ENCODE measurements at regions not wholly inside any gene's neighbourhood (a gene's known extent, or its start where the extent isn't known, plus 50 kb on each side); places are given as distances from the start of the nearest gene placed in this dataset.

- no peaks in the 10 kb centered on the region for H3K36me3 ChIP-seq (replicated peaks)
- no peaks in the 10 kb centered on the region for H3K9me3 ChIP-seq
- H3K27me3 ChIP-seq (ENCODE audit: low read depth): no peaks in the 10 kb centered on the region
- no peak overlapping the region for H3K4me3 ChIP-seq
- H3K4me1 ChIP-seq: no peaks in the 10 kb centered on the region
- no peak for DNase-seq (ENCODE audit: low spot score in 2 of 2)
- in situ Hi-C loops (cut with MboI; ENCODE audit: low sequenced_read_pairs): no loop called here
Measured at GRCh38 chr6:130574146-130574545, 208.3 kb downstream of the TMEM200A start.

- no peak for DNase-seq (ENCODE audit: low spot score in 2 of 2)
- H3K27me3 ChIP-seq (ENCODE audit: low read depth): no peaks in the 10 kb centered on the region
Measured at GRCh38 chr6:130575557-130575956, 209.7 kb downstream of the TMEM200A start.

GRCh38 chr6:130575971-130576370, 210.2 kb downstream of the TMEM200A start:
- DNase-seq (ENCODE audit: low spot score in 2 of 2): no peak
- H3K9me3 ChIP-seq: no peaks in the 10 kb centered on the region
- no peaks in the 10 kb centered on the region for H3K27me3 ChIP-seq (ENCODE audit: low read depth)
- H3K4me1 ChIP-seq: no peaks in the 10 kb centered on the region
- no peaks in the 10 kb centered on the region for H3K36me3 ChIP-seq (replicated peaks)
- no peak overlapping the region for H3K4me3 ChIP-seq
- in situ Hi-C loops (cut with MboI; ENCODE audit: low sequenced_read_pairs): no loop called here

More at GRCh38 chr6:130575557-130575956, 209.7 kb downstream of the TMEM200A start:
- Histone ChIP-seq H3K36me3 (replicated peaks) (no peaks in the 10 kb centered on the region), H3K4me3 (no peak overlapping the region), H3K4me1 (no peaks in the 10 kb centered on the region), H3K9me3 (no peaks in the 10 kb centered on the region)
- in situ Hi-C loops (cut with MboI; ENCODE audit: low sequenced_read_pairs): no loop called here

- no peaks in the 10 kb centered on the region for H3K4me1 ChIP-seq
- H3K36me3 ChIP-seq (replicated peaks): no peaks in the 10 kb centered on the region
- no peak overlapping the region for H3K4me3 ChIP-seq
- no peak for DNase-seq (ENCODE audit: low spot score in 2 of 2)
- H3K9me3 ChIP-seq: no peaks in the 10 kb centered on the region
- H3K27me3 ChIP-seq (ENCODE audit: low read depth): no peaks in the 10 kb centered on the region
- in situ Hi-C loops (cut with MboI; ENCODE audit: low sequenced_read_pairs): no loop called here
Measured at GRCh38 chr6:130577178-130577919, 211.5 kb downstream of the TMEM200A start.

- no peaks in the 10 kb centered on the region for H3K27me3 ChIP-seq (ENCODE audit: low read depth)
- no peaks in the 10 kb centered on the region for H3K4me1 ChIP-seq
- no peak for DNase-seq (ENCODE audit: low spot score in 2 of 2)
- in situ Hi-C loops (cut with MboI; ENCODE audit: low sequenced_read_pairs): no loop called here
- no peaks in the 10 kb centered on the region for H3K9me3 ChIP-seq
- no peaks in the 10 kb centered on the region for H3K36me3 ChIP-seq (replicated peaks)
- no peak overlapping the region for H3K4me3 ChIP-seq
Measured at GRCh38 chr6:130578713-130579112, 212.9 kb downstream of the TMEM200A start.

GRCh38 chr6:130583268-130583667, 217.5 kb downstream of the TMEM200A start:
- in situ Hi-C loops (cut with MboI; ENCODE audit: low sequenced_read_pairs): no loop called here
- H3K4me3 ChIP-seq: no peak overlapping the region
- H3K36me3 ChIP-seq (replicated peaks): no peaks in the 10 kb centered on the region
- DNase-seq (ENCODE audit: low spot score in 2 of 2): no peak
- no peaks in the 10 kb centered on the region for H3K27me3 ChIP-seq (ENCODE audit: low read depth)
- H3K9me3 ChIP-seq: no peaks in the 10 kb centered on the region
- no peaks in the 10 kb centered on the region for H3K4me1 ChIP-seq

GRCh38 chr6:130585587-130585986, 219.8 kb downstream of the TMEM200A start:
- H3K4me1 ChIP-seq: no peaks in the 10 kb centered on the region
- no peak for DNase-seq (ENCODE audit: low spot score in 2 of 2)
- H3K4me3 ChIP-seq: no peak overlapping the region
- in situ Hi-C loops (cut with MboI; ENCODE audit: low sequenced_read_pairs): no loop called here
- no peaks in the 10 kb centered on the region for H3K9me3 ChIP-seq
- no peaks in the 10 kb centered on the region for H3K36me3 ChIP-seq (replicated peaks)
- no peaks in the 10 kb centered on the region for H3K27me3 ChIP-seq (ENCODE audit: low read depth)

GRCh38 chr6:130587778-130588520, 222.1 kb downstream of the TMEM200A start:
- DNase-seq (ENCODE audit: low spot score in 2 of 2): no peak
- no peak overlapping the region for H3K4me3 ChIP-seq
- in situ Hi-C loops (cut with MboI; ENCODE audit: low sequenced_read_pairs): no loop called here
- no peaks in the 10 kb centered on the region for H3K27me3 ChIP-seq (ENCODE audit: low read depth)
- no peaks in the 10 kb centered on the region for H3K36me3 ChIP-seq (replicated peaks)
- H3K4me1 ChIP-seq: no peaks in the 10 kb centered on the region
- H3K9me3 ChIP-seq: no peaks in the 10 kb centered on the region

GRCh38 chr6:130593200-130593599, 227.4 kb downstream of the TMEM200A start:
- Histone ChIP-seq H3K4me1 (peaks cover 6% of the 10 kb centered on the region; the same call in 1 of the 2 replicates), H3K4me3 (no peak overlapping the region), H3K36me3 (replicated peaks) (no peaks in the 10 kb centered on the region), H3K27me3 (ENCODE audit: low read depth) (no peaks in the 10 kb centered on the region), H3K9me3 (no peaks in the 10 kb centered on the region)
- DNase-seq (ENCODE audit: low spot score in 2 of 2): no peak
- in situ Hi-C loops (cut with MboI; ENCODE audit: low sequenced_read_pairs): no loop called here

GRCh38 chr6:130593948-130594347, 228.1 kb downstream of the TMEM200A start:
- Histone ChIP-seq H3K4me3 (no peak overlapping the region), H3K27me3 (ENCODE audit: low read depth) (no peaks in the 10 kb centered on the region), H3K9me3 (no peaks in the 10 kb centered on the region), H3K36me3 (replicated peaks) (no peaks in the 10 kb centered on the region), H3K4me1 (peaks cover 7% of the 10 kb centered on the region; the same call in 1 of the 2 replicates)
- in situ Hi-C loops (cut with MboI; ENCODE audit: low sequenced_read_pairs): no loop called here
- no peak for DNase-seq (ENCODE audit: low spot score in 2 of 2)

GRCh38 chr6:130598021-130598989, 228.9 kb upstream of the SMLR1 start:
- in situ Hi-C loops (cut with MboI; ENCODE audit: low sequenced_read_pairs): no loop called here
- Histone ChIP-seq H3K4me3 (no peak overlapping the region), H3K4me1 (peaks cover 7% of the 10 kb centered on the region; the same call in 1 of the 2 replicates), H3K27me3 (ENCODE audit: low read depth) (no peaks in the 10 kb centered on the region), H3K9me3 (no peaks in the 10 kb centered on the region), H3K36me3 (replicated peaks) (no peaks in the 10 kb centered on the region)
- DNase-seq (ENCODE audit: low spot score in 2 of 2): peak in 1 of 2 experiments; percentile 56

GRCh38 chr6:130600880-130601341, 226.3 kb upstream of the SMLR1 start:
- DNase-seq (ENCODE audit: low spot score in 2 of 2): no peak
- H3K9me3 ChIP-seq: no peaks in the 10 kb centered on the region
- H3K4me1 ChIP-seq: peaks cover 7% of the 10 kb centered on the region; the same call in 1 of the 2 replicates
- no peak overlapping the region for H3K4me3 ChIP-seq
- no peaks in the 10 kb centered on the region for H3K36me3 ChIP-seq (replicated peaks)
- in situ Hi-C loops (cut with MboI; ENCODE audit: low sequenced_read_pairs): no loop called here
- no peaks in the 10 kb centered on the region for H3K27me3 ChIP-seq (ENCODE audit: low read depth)

- no peaks in the 10 kb centered on the region for H3K36me3 ChIP-seq (replicated peaks)
- in situ Hi-C loops (cut with MboI; ENCODE audit: low sequenced_read_pairs): no loop called here
- no peak for DNase-seq (ENCODE audit: low spot score in 2 of 2)
- H3K4me3 ChIP-seq: no peak overlapping the region
- H3K9me3 ChIP-seq: no peaks in the 10 kb centered on the region
- H3K27me3 ChIP-seq (ENCODE audit: low read depth): no peaks in the 10 kb centered on the region
- H3K4me1 ChIP-seq: peaks cover 7% of the 10 kb centered on the region; the same call in 1 of the 2 replicates
Measured at GRCh38 chr6:130602151-130602770, 224.9 kb upstream of the SMLR1 start.
